ENCODE measurements at regions not wholly inside any gene's neighbourhood (a gene's known extent, or its start where the extent isn't known, plus 50 kb on each side); places are given as distances from the start of the nearest gene placed in this dataset.

DNA sequence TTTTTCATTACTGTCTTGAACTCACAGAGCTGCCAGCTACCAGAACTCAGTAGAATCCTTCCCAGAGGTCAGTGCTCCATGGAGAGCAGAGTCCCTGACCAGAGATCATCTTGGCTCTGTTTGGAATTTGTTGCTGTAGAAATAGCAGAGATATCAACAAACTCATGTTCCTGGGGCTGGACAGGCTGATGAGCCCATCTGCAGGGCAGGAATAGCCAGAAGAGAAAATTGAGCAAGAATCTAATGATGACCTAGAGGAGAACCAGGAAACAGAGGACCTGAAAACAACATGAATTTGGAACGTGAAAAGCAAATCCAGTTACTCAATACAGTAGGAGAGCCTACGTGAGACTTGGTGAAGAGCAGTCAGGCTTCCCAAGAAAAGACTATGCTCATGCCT lies 437.8 kb downstream of the PLK2 start:
- Histone ChIP-seq H3K9me3 (ENCODE audit: insufficient read depth, low read length, severe bottlenecking) (no peaks in the 10 kb centered on the region), H2AFZ (ENCODE audit: low read depth, low read length) (no peak overlapping the region), H3K9ac (ENCODE audit: low read depth, low read length) (no peak overlapping the region), H3K4me1 (ENCODE audit: insufficient read depth, low read length) (no peaks in the 10 kb centered on the region), H3K27me3 (ENCODE audit: insufficient read depth, low read length, poor library complexity) (peaks cover 5% of the 10 kb centered on the region), H4K20me1 (ENCODE audit: insufficient read depth, low read length) (no peaks in the 10 kb centered on the region), H3K4me3 (ENCODE audit: low read depth in 1 of 2, low read length in 2 of 2) (no peak overlapping the region), H3K27ac (ENCODE audit: low read length) (no peak overlapping the region), H3K36me3 (ENCODE audit: insufficient read depth, low read length) (no peaks in the 10 kb centered on the region), H3K79me2 (ENCODE audit: insufficient read depth, low read length) (no peaks in the 10 kb centered on the region), H3K4me2 (ENCODE audit: insufficient read depth, low read length) (no peak overlapping the region)
- TF ChIP-seq CTCF (IDR thresholded peaks at IDR 0.05; ENCODE audit: borderline replicate concordance, extremely low read depth, low read length, poor library complexity, severe bottlenecking) (no peak), EZH2 (IDR thresholded peaks at IDR 0.05; ENCODE audit: borderline replicate concordance, low read depth, low read length, severe bottlenecking) (no peak)
- ATAC-seq (ENCODE audit: insufficient read depth, low read depth) (no peak), DNase-seq (no peak)

DNA sequence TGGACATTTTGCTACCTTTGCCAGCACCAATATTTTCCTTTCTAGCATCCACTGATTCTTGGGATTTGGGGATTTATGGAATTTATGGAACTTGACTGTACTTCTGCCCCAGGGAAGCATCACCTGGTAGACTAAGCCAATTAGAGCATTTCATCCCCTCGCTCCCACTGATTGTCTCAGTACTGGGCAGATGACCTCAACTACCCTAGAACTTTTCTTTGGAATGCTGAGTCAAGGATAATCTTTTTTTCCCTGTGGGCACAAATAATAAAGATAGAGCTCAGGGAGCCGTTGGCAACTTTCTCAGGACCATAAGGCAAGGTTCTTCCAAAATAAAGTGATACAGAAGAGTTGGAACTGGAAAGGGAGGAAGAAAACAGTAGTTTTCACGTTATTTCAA lies 438.4 kb downstream of the PLK2 start:
- ATAC-seq (ENCODE audit: insufficient read depth, low read depth), result no peak
- Histone ChIP-seq H3K79me2 (ENCODE audit: insufficient read depth, low read length) (no peaks in the 10 kb centered on the region), H3K36me3 (ENCODE audit: insufficient read depth, low read length) (no peaks in the 10 kb centered on the region), H4K20me1 (ENCODE audit: insufficient read depth, low read length) (no peaks in the 10 kb centered on the region), H3K4me3 (ENCODE audit: low read depth in 1 of 2, low read length in 2 of 2) (no peak overlapping the region), H2AFZ (ENCODE audit: low read depth, low read length) (no peak overlapping the region), H3K27ac (ENCODE audit: low read length) (no peak overlapping the region), H3K4me1 (ENCODE audit: insufficient read depth, low read length) (no peaks in the 10 kb centered on the region), H3K9me3 (ENCODE audit: insufficient read depth, low read length, severe bottlenecking) (no peaks in the 10 kb centered on the region), H3K9ac (ENCODE audit: low read depth, low read length) (no peak overlapping the region), H3K4me2 (ENCODE audit: insufficient read depth, low read length) (no peak overlapping the region), H3K27me3 (ENCODE audit: insufficient read depth, low read length, poor library complexity) (peaks cover 3% of the 10 kb centered on the region)
- DNase-seq, result no peak
- TF ChIP-seq CTCF (IDR thresholded peaks at IDR 0.05; ENCODE audit: borderline replicate concordance, extremely low read depth, low read length, poor library complexity, severe bottlenecking) (no peak), EZH2 (IDR thresholded peaks at IDR 0.05; ENCODE audit: borderline replicate concordance, low read depth, low read length, severe bottlenecking) (no peak)

DNA sequence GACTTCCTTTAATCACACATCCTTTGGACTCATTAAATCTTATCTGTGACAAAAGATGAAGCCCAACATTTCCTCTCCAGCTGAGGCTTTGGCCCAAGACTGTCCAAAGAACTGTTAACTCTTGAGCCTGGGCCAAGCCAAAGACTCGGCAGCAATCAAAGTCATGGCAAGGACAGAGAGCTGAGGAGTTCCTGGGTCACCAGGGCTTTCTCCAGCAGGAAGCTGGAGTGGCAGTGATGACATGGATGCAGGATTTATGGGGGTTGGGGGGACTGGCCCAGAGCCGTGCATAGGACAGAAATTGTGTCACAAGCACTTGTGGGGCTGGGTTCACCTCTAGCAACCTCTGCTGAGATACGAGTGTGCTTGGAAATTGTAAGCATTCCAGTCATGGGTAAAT lies 440.3 kb downstream of the PLK2 start:
- H3K4me2 ChIP-seq (ENCODE audit: insufficient read depth, low read length), result no peak overlapping the region
- no peak overlapping the region for H3K27ac ChIP-seq (ENCODE audit: low read length)
- H3K4me1 ChIP-seq (ENCODE audit: insufficient read depth, low read length), result no peaks in the 10 kb centered on the region
- no peaks in the 10 kb centered on the region for H3K9me3 ChIP-seq (ENCODE audit: insufficient read depth, low read length, severe bottlenecking)
- DNase-seq (no peak), ATAC-seq (ENCODE audit: insufficient read depth, low read depth) (no peak)
- no peaks in the 10 kb centered on the region for H4K20me1 ChIP-seq (ENCODE audit: insufficient read depth, low read length)
- no peak overlapping the region for H3K4me3 ChIP-seq (ENCODE audit: low read depth in 1 of 2, low read length in 2 of 2)
- no peak overlapping the region for H2AFZ ChIP-seq (ENCODE audit: low read depth, low read length)
- H3K36me3 ChIP-seq (ENCODE audit: insufficient read depth, low read length), result no peaks in the 10 kb centered on the region
- H3K27me3 ChIP-seq (ENCODE audit: insufficient read depth, low read length, poor library complexity), result no peaks in the 10 kb centered on the region
- H3K9ac ChIP-seq (ENCODE audit: low read depth, low read length), result no peak overlapping the region
- H3K79me2 ChIP-seq (ENCODE audit: insufficient read depth, low read length), result no peaks in the 10 kb centered on the region
- TF ChIP-seq EZH2 (IDR thresholded peaks at IDR 0.05; ENCODE audit: borderline replicate concordance, low read depth, low read length, severe bottlenecking), result no peak
- no peak for TF ChIP-seq CTCF (IDR thresholded peaks at IDR 0.05; ENCODE audit: borderline replicate concordance, extremely low read depth, low read length, poor library complexity, severe bottlenecking)

GRCh38 chr5:58018016-58018415 lies 441.9 kb downstream of the PLK2 start:
- Histone ChIP-seq H3K79me2 (ENCODE audit: insufficient read depth, low read length) (no peaks in the 10 kb centered on the region), H3K4me2 (ENCODE audit: insufficient read depth, low read length) (no peak overlapping the region), H3K9ac (ENCODE audit: low read depth, low read length) (no peak overlapping the region), H3K36me3 (ENCODE audit: insufficient read depth, low read length) (no peaks in the 10 kb centered on the region), H3K9me3 (ENCODE audit: insufficient read depth, low read length, severe bottlenecking) (no peaks in the 10 kb centered on the region), H2AFZ (ENCODE audit: low read depth, low read length) (no peak overlapping the region), H3K27ac (ENCODE audit: low read length) (no peak overlapping the region), H3K4me3 (ENCODE audit: low read depth in 1 of 2, low read length in 2 of 2) (no peak overlapping the region), H3K27me3 (ENCODE audit: insufficient read depth, low read length, poor library complexity) (no peaks in the 10 kb centered on the region), H4K20me1 (ENCODE audit: insufficient read depth, low read length) (no peaks in the 10 kb centered on the region), H3K4me1 (ENCODE audit: insufficient read depth, low read length) (no peaks in the 10 kb centered on the region)
- ATAC-seq (ENCODE audit: insufficient read depth, low read depth), result no peak
- TF ChIP-seq CTCF (IDR thresholded peaks at IDR 0.05; ENCODE audit: borderline replicate concordance, extremely low read depth, low read length, poor library complexity, severe bottlenecking) (no peak), EZH2 (IDR thresholded peaks at IDR 0.05; ENCODE audit: borderline replicate concordance, low read depth, low read length, severe bottlenecking) (no peak)
- no peak for DNase-seq
